Colonic mucosa (tissue), 4 donors: ENCODE measurements at regions not wholly inside any gene's neighbourhood (a gene's known extent, or its start where the extent isn't known, plus 50 kb on each side); places are given as distances from the start of the nearest gene placed in this dataset.

Experiments used
- DNase-seq: peaks from one replicate; pipeline ENCODE4 v3.0.0-alpha.2; 2020
- H3K27ac ChIP-seq: fragments of 200-600 bp; one replicate; pipeline ENCODE4 v1.8.0; 2021
- H3K27me3 ChIP-seq: fragments of 200-600 bp; one replicate; pipeline ENCODE4 v1.8.0; 2021
- H3K36me3 ChIP-seq: fragments of 200-600 bp; one replicate; pipeline ENCODE4 v1.8.0; 2021
- H3K4me1 ChIP-seq: fragments of 200-600 bp; one replicate; pipeline ENCODE4 v1.8.0; 2021; ENCODE audit warnings: mild to moderate bottlenecking
- H3K4me3 ChIP-seq: fragments of 200-600 bp; one replicate; pipeline ENCODE4 v1.8.0; 2021
- H3K9ac ChIP-seq, 2 donors: one replicate each; pipeline ENCODE4 v1.7.0; 2013; ENCODE audit warnings: control low read depth in 2 of 2, low read depth in 2 of 2, low read length in 2 of 2
- H3K9me3 ChIP-seq: fragments of 200-600 bp; one replicate; pipeline ENCODE4 v1.8.0; 2021
- CTCF ChIP-seq: fragments of 200-600 bp; IDR thresholded peaks from one replicate; pipeline ENCODE4 v1.8.0; 2022; ENCODE audit warnings: antibody characterized with exemption, mild to moderate bottlenecking
- intact Hi-C: fragments of 100-400 bp; cut with DNase I; formaldehyde crosslinking; loops from one replicate; pipeline ENCODE4 v1.14.1; 2022
- donor health status: healthy.
- donor health status: DM: no; HTN: no; CAD: no.
- donor health status: DM: no; HTN: no; CAD: no.

GRCh38 chr16:8510160-8510559, 80.2 kb downstream of the TMEM114 start:
- Histone ChIP-seq H3K4me3 (no peak overlapping the region), H3K9ac (no peak overlapping the region), H3K4me1 (no peaks in the 10 kb centered on the region), H3K9me3 (no peaks in the 10 kb centered on the region), H3K36me3 (no peaks in the 10 kb centered on the region), H3K27ac (no peak overlapping the region), H3K27me3 (no peaks in the 10 kb centered on the region)
- DNase-seq = no peak
- TF ChIP-seq CTCF = no peak
- intact Hi-C loops = no loop called here

GRCh38 chr16:8505327-8505991, 84.9 kb downstream of the TMEM114 start:
- no peak overlapping the region for H3K4me3 ChIP-seq
- no peaks in the 10 kb centered on the region for H3K4me1 ChIP-seq
- no peaks in the 10 kb centered on the region for H3K27me3 ChIP-seq
- intact Hi-C loops = no loop called here
- no peak overlapping the region for H3K9ac ChIP-seq
- no peaks in the 10 kb centered on the region for H3K9me3 ChIP-seq
- no peak for TF ChIP-seq CTCF
- peak overlapping the region; percentile 71 for H3K27ac ChIP-seq
- peak; percentile 43 for DNase-seq
- no peaks in the 10 kb centered on the region for H3K36me3 ChIP-seq

DNA sequence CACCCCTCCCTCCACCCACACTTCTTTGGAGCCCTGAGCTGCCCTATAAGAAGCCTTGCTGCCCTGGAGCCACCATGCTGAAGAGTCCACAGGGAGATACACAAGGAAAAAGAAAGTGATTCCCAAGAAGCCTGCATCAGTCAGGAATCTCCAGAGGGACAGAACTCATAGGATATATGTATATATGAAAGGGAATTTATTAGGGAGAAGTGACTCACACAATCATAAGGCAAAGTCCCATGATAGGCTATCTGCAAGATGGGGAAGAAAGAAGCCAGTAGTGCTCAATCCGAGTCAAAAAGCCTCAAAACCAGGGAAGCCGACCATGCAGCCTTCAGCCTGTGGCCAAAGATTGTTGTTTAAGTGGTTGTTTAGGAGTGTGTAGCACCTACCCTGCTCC, 87.9 kb downstream of the TMEM114 start:
- Histone ChIP-seq H3K9ac (no peak overlapping the region), H3K9me3 (no peaks in the 10 kb centered on the region), H3K27ac (no peak overlapping the region), H3K36me3 (no peaks in the 10 kb centered on the region), H3K27me3 (no peaks in the 10 kb centered on the region), H3K4me3 (no peak overlapping the region), H3K4me1 (no peaks in the 10 kb centered on the region)
- no peak for DNase-seq
- intact Hi-C loops = no loop called here
- TF ChIP-seq CTCF = no peak

- no peaks in the 10 kb centered on the region for H3K9me3 ChIP-seq
- no peak overlapping the region for H3K27ac ChIP-seq
- H3K36me3 ChIP-seq = no peaks in the 10 kb centered on the region
- no peak overlapping the region for H3K9ac ChIP-seq
- H3K27me3 ChIP-seq = no peaks in the 10 kb centered on the region
- no peak overlapping the region for H3K4me3 ChIP-seq
- intact Hi-C loops = no loop called here
- no peaks in the 10 kb centered on the region for H3K4me1 ChIP-seq
- TF ChIP-seq CTCF = no peak
- no peak for DNase-seq
These were observed 90.0 kb downstream of the TMEM114 start for GRCh38 chr16:8500351-8500750.

- DNase-seq = peak; percentile 39
- no peak for TF ChIP-seq CTCF
- no peaks in the 10 kb centered on the region for H3K36me3 ChIP-seq
- H3K9me3 ChIP-seq = no peaks in the 10 kb centered on the region
- H3K4me3 ChIP-seq = no peak overlapping the region
- H3K27me3 ChIP-seq = no peaks in the 10 kb centered on the region
- H3K9ac ChIP-seq = no peak overlapping the region
- no peaks in the 10 kb centered on the region for H3K4me1 ChIP-seq
- intact Hi-C loops = no loop called here
- H3K27ac ChIP-seq = no peak overlapping the region
These were observed 93.9 kb downstream of the TMEM114 start for GRCh38 chr16:8496364-8496763.
